HEK293 (cell line): ENCODE measurements at regions not wholly inside any gene's neighbourhood (a gene's known extent, or its start where the extent isn't known, plus 50 kb on each side); places are given as distances from the start of the nearest gene placed in this dataset.

ENCODE experiments used
- CTCF ChIA-PET: fragments of 350-600 bp; formaldehyde crosslinking; extraction: SDS; loops from one replicate; lab custom pipeline; 2021; ENCODE audit warnings: antibody characterized with exemption; lab: Yijun Ruan, JAX
- POLR2A ChIA-PET: fragments of 300-600 bp; formaldehyde crosslinking; extraction: SDS; loops from one replicate; lab custom pipeline; 2020; ENCODE audit warnings: antibody characterized with exemption, inconsistent platforms; lab: Yijun Ruan, JAX
- H3K27ac ChIP-seq: fragments of 200-500 bp; sonication (Bioruptor generic); 2 replicates; pipeline ENCODE4 v1.5.1; 2014; ENCODE audit warnings: low read depth, low read length, control low read depth, inconsistent platforms; ENCODE audit errors: extremely low read depth
- H3K36me3 ChIP-seq, 2 experiments: fragments of 200-500 bp in 1 of 2; sonication (Bioruptor generic) in 1 of 2; 1 replicate in 1 of 2; 2 replicates in 1 of 2; pipeline ENCODE4 v1.5.1; 2014 to 2017; ENCODE audit warnings: inconsistent platforms in 2 of 2, low read length in 2 of 2; ENCODE audit not compliant: control insufficient read depth in 2 of 2, insufficient read depth in 1 of 2
- H3K4me1 ChIP-seq: fragments of 200-500 bp; sonication (Bioruptor generic); 2 replicates; pipeline ENCODE4 v1.5.1; 2014; ENCODE audit warnings: mild to moderate bottlenecking, low read length, inconsistent platforms; ENCODE audit not compliant: control insufficient read depth, insufficient read depth
- H3K4me3 ChIP-seq: 2 replicates; pipeline ENCODE4 v1.5.1; 2011; ENCODE audit warnings: low read depth, mild to moderate bottlenecking, control low read depth, low read length, moderate library complexity
- H3K9me3 ChIP-seq: fragments of 200-500 bp; sonication (Bioruptor generic); 2 replicates; pipeline ENCODE4 v1.5.1; 2014; ENCODE audit warnings: low read depth, low read length, inconsistent platforms; ENCODE audit not compliant: control insufficient read depth, insufficient read depth
- BCL11B ChIP-seq: fragments of 450-650 bp; formaldehyde crosslinking; IDR thresholded peaks from 2 replicates; pipeline ENCODE4 v1.5.1; 2016; ENCODE audit warnings: low read depth, missing biosample characterization, missing genetic modification characterization
- GLIS1 ChIP-seq: fragments of 450-650 bp; formaldehyde crosslinking; IDR thresholded peaks from 2 replicates; pipeline ENCODE4 v1.5.1; 2016; ENCODE audit warnings: missing biosample characterization, missing genetic modification characterization
- GLIS2 ChIP-seq: fragments of 450-650 bp; formaldehyde crosslinking; IDR thresholded peaks from 2 replicates; pipeline ENCODE4 v1.5.1; 2016; ENCODE audit warnings: missing biosample characterization, missing genetic modification characterization
- IKZF3 ChIP-seq: fragments of 450-650 bp; IDR thresholded peaks from 2 replicates; pipeline ENCODE4 v1.5.0; 2018; ENCODE audit warnings: missing biosample characterization, mild to moderate bottlenecking, missing genetic modification characterization, moderate library complexity
- MEIS1 ChIP-seq: sonication (generic); formaldehyde crosslinking; IDR thresholded peaks from 2 replicates; pipeline ENCODE4 v1.8.1; 2022; ENCODE audit warnings: missing genetic modification reagents, mild to moderate bottlenecking, borderline replicate concordance
- MZF1 ChIP-seq: fragments of 450-650 bp; formaldehyde crosslinking; IDR thresholded peaks from 2 replicates; pipeline ENCODE4 v1.5.1; 2017; ENCODE audit warnings: missing biosample characterization, missing genetic modification characterization, borderline replicate concordance
- REPIN1 ChIP-seq: fragments of 450-650 bp; formaldehyde crosslinking; IDR thresholded peaks from 2 replicates; pipeline ENCODE4 v1.5.1; 2017; ENCODE audit warnings: missing biosample characterization, missing genetic modification characterization, low read depth
- SCRT2 ChIP-seq: fragments of 450-650 bp; formaldehyde crosslinking; IDR thresholded peaks from 2 replicates; pipeline ENCODE4 v1.5.1; 2016; ENCODE audit warnings: missing biosample characterization, missing genetic modification characterization
- ZIC2 ChIP-seq: fragments of 450-650 bp; formaldehyde crosslinking; IDR thresholded peaks from 2 replicates; pipeline ENCODE4 v1.5.1; 2016; ENCODE audit warnings: missing biosample characterization, missing genetic modification characterization
- ZNF23 ChIP-seq: fragments of 450-650 bp; formaldehyde crosslinking; IDR thresholded peaks from 2 replicates; pipeline ENCODE4 v1.5.1; 2016; ENCODE audit warnings: missing biosample characterization, missing genetic modification characterization, borderline replicate concordance
- ZNF416 ChIP-seq: fragments of 450-650 bp; formaldehyde crosslinking; IDR thresholded peaks from 2 replicates; pipeline ENCODE4 v1.5.1; 2016; ENCODE audit warnings: missing biosample characterization, missing genetic modification characterization
- ZNF433 ChIP-seq: fragments of 450-650 bp; formaldehyde crosslinking; IDR thresholded peaks from 2 replicates; pipeline ENCODE4 v1.5.1; 2016; ENCODE audit warnings: missing biosample characterization, missing genetic modification characterization, low read depth
- ZNF623 ChIP-seq: fragments of 450-650 bp; formaldehyde crosslinking; IDR thresholded peaks from 2 replicates; pipeline ENCODE4 v1.5.1; 2016; ENCODE audit warnings: missing biosample characterization, missing genetic modification characterization
- ZNF664 ChIP-seq: fragments of 450-650 bp; formaldehyde crosslinking; IDR thresholded peaks from 2 replicates; pipeline ENCODE4 v1.5.1; 2016; ENCODE audit warnings: missing biosample characterization, missing genetic modification characterization
- ZNF704 ChIP-seq: fragments of 450-650 bp; formaldehyde crosslinking; IDR thresholded peaks from 2 replicates; pipeline ENCODE4 v1.5.1; 2016; ENCODE audit warnings: missing biosample characterization, missing genetic modification characterization
- ZNF76 ChIP-seq: fragments of 450-650 bp; formaldehyde crosslinking; IDR thresholded peaks from 2 replicates; pipeline ENCODE4; 2016; ENCODE audit warnings: low read depth, missing biosample characterization, missing genetic modification characterization, borderline replicate concordance
- ZNF791 ChIP-seq: fragments of 450-650 bp; formaldehyde crosslinking; IDR thresholded peaks from 2 replicates; pipeline ENCODE4 v1.5.1; 2016; ENCODE audit warnings: missing biosample characterization, missing genetic modification characterization
- TF ChIP-seq, protein P1 (sequence below): fragments of 450-650 bp; formaldehyde crosslinking; conservative IDR thresholded peaks from 2 replicates; pipeline ENCODE4 v1.5.1; 2016; ENCODE audit warnings: low read depth, missing biosample characterization, missing genetic modification characterization
- TF ChIP-seq, protein P2 (sequence below): fragments of 450-650 bp; formaldehyde crosslinking; IDR thresholded peaks from 2 replicates; pipeline ENCODE4 v1.5.1; 2016; ENCODE audit warnings: missing biosample characterization, missing genetic modification characterization

GRCh38 chr10:95125582-95125981, 56.3 kb upstream of the CYP2C8 start:
- Histone ChIP-seq H3K9me3 (no peaks in the 10 kb centered on the region), H3K4me3 (no peak overlapping the region), H3K27ac (no peak overlapping the region), H3K4me1 (no peaks in the 10 kb centered on the region), H3K36me3 (no peaks in the 10 kb centered on the region)
- POLR2A ChIA-PET: no interaction called here
- no peak for TF ChIP-seq GLIS2 (tag by site-specific recombination)
- no peak for TF ChIP-seq ZNF704 (tag by site-specific recombination)
- no peak for TF ChIP-seq REPIN1 (tag by site-specific recombination)
- TF ChIP-seq ZIC2 (tag by site-specific recombination): no peak
- TF ChIP-seq, protein P1, sequence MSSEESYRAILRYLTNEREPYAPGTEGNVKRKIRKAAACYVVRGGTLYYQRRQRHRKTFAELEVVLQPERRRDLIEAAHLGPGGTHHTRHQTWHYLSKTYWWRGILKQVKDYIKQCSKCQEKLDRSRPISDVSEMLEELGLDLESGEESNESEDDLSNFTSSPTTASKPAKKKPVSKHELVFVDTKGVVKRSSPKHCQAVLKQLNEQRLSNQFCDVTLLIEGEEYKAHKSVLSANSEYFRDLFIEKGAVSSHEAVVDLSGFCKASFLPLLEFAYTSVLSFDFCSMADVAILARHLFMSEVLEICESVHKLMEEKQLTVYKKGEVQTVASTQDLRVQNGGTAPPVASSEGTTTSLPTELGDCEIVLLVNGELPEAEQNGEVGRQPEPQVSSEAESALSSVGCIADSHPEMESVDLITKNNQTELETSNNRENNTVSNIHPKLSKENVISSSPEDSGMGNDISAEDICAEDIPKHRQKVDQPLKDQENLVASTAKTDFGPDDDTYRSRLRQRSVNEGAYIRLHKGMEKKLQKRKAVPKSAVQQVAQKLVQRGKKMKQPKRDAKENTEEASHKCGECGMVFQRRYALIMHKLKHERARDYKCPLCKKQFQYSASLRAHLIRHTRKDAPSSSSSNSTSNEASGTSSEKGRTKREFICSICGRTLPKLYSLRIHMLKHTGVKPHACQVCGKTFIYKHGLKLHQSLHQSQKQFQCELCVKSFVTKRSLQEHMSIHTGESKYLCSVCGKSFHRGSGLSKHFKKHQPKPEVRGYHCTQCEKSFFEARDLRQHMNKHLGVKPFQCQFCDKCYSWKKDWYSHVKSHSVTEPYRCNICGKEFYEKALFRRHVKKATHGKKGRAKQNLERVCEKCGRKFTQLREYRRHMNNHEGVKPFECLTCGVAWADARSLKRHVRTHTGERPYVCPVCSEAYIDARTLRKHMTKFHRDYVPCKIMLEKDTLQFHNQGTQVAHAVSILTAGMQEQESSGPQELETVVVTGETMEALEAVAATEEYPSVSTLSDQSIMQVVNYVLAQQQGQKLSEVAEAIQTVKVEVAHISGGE: no peak
- TF ChIP-seq ZNF664 (tag by site-specific recombination): no peak
- no peak for TF ChIP-seq ZNF416 (tag by site-specific recombination)
- TF ChIP-seq ZNF433: no peak
- no peak for TF ChIP-seq MEIS1
- TF ChIP-seq, protein P2, sequence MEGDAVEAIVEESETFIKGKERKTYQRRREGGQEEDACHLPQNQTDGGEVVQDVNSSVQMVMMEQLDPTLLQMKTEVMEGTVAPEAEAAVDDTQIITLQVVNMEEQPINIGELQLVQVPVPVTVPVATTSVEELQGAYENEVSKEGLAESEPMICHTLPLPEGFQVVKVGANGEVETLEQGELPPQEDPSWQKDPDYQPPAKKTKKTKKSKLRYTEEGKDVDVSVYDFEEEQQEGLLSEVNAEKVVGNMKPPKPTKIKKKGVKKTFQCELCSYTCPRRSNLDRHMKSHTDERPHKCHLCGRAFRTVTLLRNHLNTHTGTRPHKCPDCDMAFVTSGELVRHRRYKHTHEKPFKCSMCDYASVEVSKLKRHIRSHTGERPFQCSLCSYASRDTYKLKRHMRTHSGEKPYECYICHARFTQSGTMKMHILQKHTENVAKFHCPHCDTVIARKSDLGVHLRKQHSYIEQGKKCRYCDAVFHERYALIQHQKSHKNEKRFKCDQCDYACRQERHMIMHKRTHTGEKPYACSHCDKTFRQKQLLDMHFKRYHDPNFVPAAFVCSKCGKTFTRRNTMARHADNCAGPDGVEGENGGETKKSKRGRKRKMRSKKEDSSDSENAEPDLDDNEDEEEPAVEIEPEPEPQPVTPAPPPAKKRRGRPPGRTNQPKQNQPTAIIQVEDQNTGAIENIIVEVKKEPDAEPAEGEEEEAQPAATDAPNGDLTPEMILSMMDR: no peak
- no peak for TF ChIP-seq MZF1 (tag by site-specific recombination)
- no peak for TF ChIP-seq IKZF3 (tag by site-specific recombination)
- CTCF ChIA-PET: no interaction called here

GRCh38 chr10:95122736-95123135, 53.4 kb upstream of the CYP2C8 start:
- POLR2A ChIA-PET: no interaction called here
- H3K36me3 ChIP-seq: no peaks in the 10 kb centered on the region
- TF ChIP-seq ZNF23 (tag by site-specific recombination): no peak
- TF ChIP-seq, all 188 proteins: peak for 0
- CTCF ChIA-PET: interaction anchor here (0.7 kb wide), 1 partner anchor 124 kb away, joined by 7 read pairs; no protein-coding TSS in a partner anchor
- H3K4me3 ChIP-seq: no peak overlapping the region
- H3K9me3 ChIP-seq: no peaks in the 10 kb centered on the region
- H3K27ac ChIP-seq: no peak overlapping the region
- H3K4me1 ChIP-seq: no peaks in the 10 kb centered on the region

DNA sequence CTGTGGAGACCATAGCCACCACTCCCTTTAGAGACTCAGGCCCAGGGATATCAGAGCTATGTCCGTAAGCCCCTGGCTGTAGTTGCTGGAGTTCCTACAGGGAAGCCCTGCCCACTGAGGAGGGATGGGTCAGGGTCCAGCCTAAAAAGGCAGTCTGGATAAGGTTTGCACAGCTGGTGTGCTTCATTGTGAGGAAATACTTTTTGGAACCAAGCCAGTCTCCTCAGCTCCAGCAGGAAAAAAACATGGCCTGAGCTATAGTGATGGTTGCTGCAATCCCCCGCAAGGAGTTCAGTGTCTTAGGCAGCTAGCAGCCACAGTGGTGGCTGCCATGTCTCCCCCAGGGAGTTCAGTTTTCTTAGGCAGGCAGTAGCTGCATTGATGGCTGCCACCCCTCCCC, 52.6 kb upstream of the CYP2C8 start:
- TF ChIP-seq ZNF791 (tag by site-specific recombination) (no peak), SCRT2 (no peak), BCL11B (no peak), ZNF623 (tag by site-specific recombination) (no peak), ZNF76 (tag by site-specific recombination) (no peak), GLIS1 (peak; percentile 41; the same call in 1 of the 2 replicates)
- Histone ChIP-seq H3K9me3 (no peaks in the 10 kb centered on the region), H3K27ac (no peak overlapping the region), H3K4me3 (no peak overlapping the region), H3K36me3 (no peaks in the 10 kb centered on the region), H3K4me1 (no peaks in the 10 kb centered on the region)
- ChIA-PET POLR2A (no interaction called here), CTCF (no interaction called here)
